ENCODE measurements at regions not wholly inside any gene's neighbourhood (a gene's known extent, or its start where the extent isn't known, plus 50 kb on each side); places are given as distances from the start of the nearest gene placed in this dataset.

GRCh38 chrX:82945332-82945731 is 562.8 kb upstream of the POU3F4 start:
- TF ChIP-seq CTCF (IDR thresholded peaks at IDR 0.05; ENCODE audit: poor library complexity) (no peak), EZH2phosphoT487 (IDR thresholded peaks at IDR 0.05; ENCODE audit: low read depth, severe bottlenecking, unreplicated experiment) (no peak)

All from hepatocyte (in vitro differentiated cells).